ENCODE measurements at regions not wholly inside any gene's neighbourhood (a gene's known extent, or its start where the extent isn't known, plus 50 kb on each side); places are given as distances from the start of the nearest gene placed in this dataset.

DNA sequence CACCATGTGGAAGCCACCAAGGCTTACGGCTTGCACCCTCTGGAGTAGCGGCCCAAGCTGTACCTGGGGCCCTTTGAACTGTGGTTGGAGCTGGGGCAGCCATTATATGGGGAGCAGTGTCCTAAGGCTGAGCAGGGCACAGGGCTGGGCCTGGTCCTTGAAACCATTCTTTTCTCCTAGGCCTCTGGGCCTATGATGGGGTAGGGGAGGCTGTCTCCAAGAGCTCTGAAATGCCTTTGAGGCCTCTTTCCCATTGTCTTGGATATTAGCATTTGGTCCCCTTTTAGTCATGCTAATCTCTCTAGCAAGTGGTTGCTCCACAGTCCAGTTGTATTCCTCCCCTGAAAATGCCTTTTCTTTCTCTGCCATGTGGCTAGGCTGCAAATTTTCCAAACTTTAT, 96.4 kb upstream of the ARX start:
- Mint-ChIP-seq H3K4me3 (no peak overlapping the region), H3K27me3 (ENCODE audit: insufficient read depth, low read depth, poor library complexity) (peaks cover 8% of the 10 kb centered on the region), H3K9me3 (peaks cover 28% of the 10 kb centered on the region), H3K27ac (no peak overlapping the region), H3K4me1 (no peaks in the 10 kb centered on the region), H3K36me3 (ENCODE audit: low read depth) (peaks cover 24% of the 10 kb centered on the region)
- Histone ChIP-seq H3K4me2 (no peak overlapping the region), H3K79me2 (replicated peaks; ENCODE audit: insufficient read depth) (no peaks in the 10 kb centered on the region), H3K4me3 (no peak overlapping the region), H3K4me1 (ENCODE audit: insufficient read depth) (no peaks in the 10 kb centered on the region), H3K27ac (ENCODE audit: low read depth) (no peak overlapping the region), H3K36me3 (ENCODE audit: insufficient read depth) (no peaks in the 10 kb centered on the region), H4K20me1 (replicated peaks; ENCODE audit: insufficient read depth) (no peaks in the 10 kb centered on the region), H2AFZ (no peak overlapping the region), H3K27me3 (ENCODE audit: insufficient read depth) (no peaks in the 10 kb centered on the region), H3K9me2 (ENCODE audit: insufficient read depth) (no peaks in the 10 kb centered on the region), H3F3A (replicated peaks; ENCODE audit: low read depth) (no peaks in the 10 kb centered on the region)
- ATAC-seq (peak; percentile 31; the same call in 2 of the 3 replicates), DNase-seq (ENCODE audit: low spot score) (peak; percentile 29)
- no peak for TF ChIP-seq POLR2AphosphoS5 (IDR thresholded peaks at IDR 0.05; ENCODE audit: low read depth)
- no peak for TF ChIP-seq STAT1 (IDR thresholded peaks at IDR 0.05; ENCODE audit: unreplicated experiment)
- TF ChIP-seq ZNF331 (CRISPR knock-in tag; IDR thresholded peaks at IDR 0.05; ENCODE audit: low read depth): no peak
- TF ChIP-seq, protein P1, sequence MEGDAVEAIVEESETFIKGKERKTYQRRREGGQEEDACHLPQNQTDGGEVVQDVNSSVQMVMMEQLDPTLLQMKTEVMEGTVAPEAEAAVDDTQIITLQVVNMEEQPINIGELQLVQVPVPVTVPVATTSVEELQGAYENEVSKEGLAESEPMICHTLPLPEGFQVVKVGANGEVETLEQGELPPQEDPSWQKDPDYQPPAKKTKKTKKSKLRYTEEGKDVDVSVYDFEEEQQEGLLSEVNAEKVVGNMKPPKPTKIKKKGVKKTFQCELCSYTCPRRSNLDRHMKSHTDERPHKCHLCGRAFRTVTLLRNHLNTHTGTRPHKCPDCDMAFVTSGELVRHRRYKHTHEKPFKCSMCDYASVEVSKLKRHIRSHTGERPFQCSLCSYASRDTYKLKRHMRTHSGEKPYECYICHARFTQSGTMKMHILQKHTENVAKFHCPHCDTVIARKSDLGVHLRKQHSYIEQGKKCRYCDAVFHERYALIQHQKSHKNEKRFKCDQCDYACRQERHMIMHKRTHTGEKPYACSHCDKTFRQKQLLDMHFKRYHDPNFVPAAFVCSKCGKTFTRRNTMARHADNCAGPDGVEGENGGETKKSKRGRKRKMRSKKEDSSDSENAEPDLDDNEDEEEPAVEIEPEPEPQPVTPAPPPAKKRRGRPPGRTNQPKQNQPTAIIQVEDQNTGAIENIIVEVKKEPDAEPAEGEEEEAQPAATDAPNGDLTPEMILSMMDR (conservative IDR thresholded peaks at IDR 0.05; ENCODE audit: low read depth in 2 of 2): no peak
- TF ChIP-seq, protein P2, sequence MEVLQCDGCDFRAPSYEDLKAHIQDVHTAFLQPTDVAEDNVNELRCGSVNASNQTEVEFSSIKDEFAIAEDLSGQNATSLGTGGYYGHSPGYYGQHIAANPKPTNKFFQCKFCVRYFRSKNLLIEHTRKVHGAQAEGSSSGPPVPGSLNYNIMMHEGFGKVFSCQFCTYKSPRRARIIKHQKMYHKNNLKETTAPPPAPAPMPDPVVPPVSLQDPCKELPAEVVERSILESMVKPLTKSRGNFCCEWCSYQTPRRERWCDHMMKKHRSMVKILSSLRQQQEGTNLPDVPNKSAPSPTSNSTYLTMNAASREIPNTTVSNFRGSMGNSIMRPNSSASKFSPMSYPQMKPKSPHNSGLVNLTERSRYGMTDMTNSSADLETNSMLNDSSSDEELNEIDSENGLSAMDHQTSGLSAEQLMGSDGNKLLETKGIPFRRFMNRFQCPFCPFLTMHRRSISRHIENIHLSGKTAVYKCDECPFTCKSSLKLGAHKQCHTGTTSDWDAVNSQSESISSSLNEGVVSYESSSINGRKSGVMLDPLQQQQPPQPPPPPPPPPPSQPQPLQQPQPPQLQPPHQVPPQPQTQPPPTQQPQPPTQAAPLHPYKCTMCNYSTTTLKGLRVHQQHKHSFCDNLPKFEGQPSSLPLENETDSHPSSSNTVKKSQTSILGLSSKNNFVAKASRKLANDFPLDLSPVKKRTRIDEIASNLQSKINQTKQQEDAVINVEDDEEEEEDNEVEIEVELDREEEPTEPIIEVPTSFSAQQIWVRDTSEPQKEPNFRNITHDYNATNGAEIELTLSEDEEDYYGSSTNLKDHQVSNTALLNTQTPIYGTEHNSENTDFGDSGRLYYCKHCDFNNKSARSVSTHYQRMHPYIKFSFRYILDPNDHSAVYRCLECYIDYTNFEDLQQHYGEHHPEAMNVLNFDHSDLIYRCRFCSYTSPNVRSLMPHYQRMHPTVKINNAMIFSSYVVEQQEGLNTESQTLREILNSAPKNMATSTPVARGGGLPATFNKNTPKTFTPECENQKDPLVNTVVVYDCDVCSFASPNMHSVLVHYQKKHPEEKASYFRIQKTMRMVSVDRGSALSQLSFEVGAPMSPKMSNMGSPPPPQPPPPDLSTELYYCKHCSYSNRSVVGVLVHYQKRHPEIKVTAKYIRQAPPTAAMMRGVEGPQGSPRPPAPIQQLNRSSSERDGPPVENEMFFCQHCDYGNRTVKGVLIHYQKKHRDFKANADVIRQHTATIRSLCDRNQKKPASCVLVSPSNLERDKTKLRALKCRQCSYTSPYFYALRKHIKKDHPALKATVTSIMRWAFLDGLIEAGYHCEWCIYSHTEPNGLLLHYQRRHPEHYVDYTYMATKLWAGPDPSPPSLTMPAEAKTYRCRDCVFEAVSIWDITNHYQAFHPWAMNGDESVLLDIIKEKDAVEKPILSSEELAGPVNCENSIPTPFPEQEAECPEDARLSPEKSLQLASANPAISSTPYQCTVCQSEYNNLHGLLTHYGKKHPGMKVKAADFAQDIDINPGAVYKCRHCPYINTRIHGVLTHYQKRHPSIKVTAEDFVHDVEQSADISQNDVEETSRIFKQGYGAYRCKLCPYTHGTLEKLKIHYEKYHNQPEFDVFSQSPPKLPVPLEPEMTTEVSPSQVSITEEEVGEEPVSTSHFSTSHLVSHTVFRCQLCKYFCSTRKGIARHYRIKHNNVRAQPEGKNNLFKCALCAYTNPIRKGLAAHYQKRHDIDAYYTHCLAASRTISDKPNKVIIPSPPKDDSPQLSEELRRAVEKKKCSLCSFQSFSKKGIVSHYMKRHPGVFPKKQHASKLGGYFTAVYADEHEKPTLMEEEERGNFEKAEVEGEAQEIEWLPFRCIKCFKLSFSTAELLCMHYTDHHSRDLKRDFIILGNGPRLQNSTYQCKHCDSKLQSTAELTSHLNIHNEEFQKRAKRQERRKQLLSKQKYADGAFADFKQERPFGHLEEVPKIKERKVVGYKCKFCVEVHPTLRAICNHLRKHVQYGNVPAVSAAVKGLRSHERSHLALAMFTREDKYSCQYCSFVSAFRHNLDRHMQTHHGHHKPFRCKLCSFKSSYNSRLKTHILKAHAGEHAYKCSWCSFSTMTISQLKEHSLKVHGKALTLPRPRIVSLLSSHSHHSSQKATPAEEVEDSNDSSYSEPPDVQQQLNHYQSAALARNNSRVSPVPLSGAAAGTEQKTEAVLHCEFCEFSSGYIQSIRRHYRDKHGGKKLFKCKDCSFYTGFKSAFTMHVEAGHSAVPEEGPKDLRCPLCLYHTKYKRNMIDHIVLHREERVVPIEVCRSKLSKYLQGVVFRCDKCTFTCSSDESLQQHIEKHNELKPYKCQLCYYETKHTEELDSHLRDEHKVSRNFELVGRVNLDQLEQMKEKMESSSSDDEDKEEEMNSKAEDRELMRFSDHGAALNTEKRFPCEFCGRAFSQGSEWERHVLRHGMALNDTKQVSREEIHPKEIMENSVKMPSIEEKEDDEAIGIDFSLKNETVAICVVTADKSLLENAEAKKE (CRISPR knock-in tag; IDR thresholded peaks at IDR 0.05): no peak
- no peak for TF ChIP-seq CREB1 (CRISPR knock-in tag; IDR thresholded peaks at IDR 0.05; ENCODE audit: low read depth)
- TF ChIP-seq EZH2 (IDR thresholded peaks at IDR 0.05; ENCODE audit: low read depth, unreplicated experiment): no peak
- TF ChIP-seq ZNF114 (CRISPR knock-in tag; IDR thresholded peaks at IDR 0.05): no peak
- TF ChIP-seq, protein P3, sequence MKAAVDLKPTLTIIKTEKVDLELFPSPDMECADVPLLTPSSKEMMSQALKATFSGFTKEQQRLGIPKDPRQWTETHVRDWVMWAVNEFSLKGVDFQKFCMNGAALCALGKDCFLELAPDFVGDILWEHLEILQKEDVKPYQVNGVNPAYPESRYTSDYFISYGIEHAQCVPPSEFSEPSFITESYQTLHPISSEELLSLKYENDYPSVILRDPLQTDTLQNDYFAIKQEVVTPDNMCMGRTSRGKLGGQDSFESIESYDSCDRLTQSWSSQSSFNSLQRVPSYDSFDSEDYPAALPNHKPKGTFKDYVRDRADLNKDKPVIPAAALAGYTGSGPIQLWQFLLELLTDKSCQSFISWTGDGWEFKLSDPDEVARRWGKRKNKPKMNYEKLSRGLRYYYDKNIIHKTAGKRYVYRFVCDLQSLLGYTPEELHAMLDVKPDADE (IDR thresholded peaks at IDR 0.05): no peak
- TF ChIP-seq, protein P4, sequence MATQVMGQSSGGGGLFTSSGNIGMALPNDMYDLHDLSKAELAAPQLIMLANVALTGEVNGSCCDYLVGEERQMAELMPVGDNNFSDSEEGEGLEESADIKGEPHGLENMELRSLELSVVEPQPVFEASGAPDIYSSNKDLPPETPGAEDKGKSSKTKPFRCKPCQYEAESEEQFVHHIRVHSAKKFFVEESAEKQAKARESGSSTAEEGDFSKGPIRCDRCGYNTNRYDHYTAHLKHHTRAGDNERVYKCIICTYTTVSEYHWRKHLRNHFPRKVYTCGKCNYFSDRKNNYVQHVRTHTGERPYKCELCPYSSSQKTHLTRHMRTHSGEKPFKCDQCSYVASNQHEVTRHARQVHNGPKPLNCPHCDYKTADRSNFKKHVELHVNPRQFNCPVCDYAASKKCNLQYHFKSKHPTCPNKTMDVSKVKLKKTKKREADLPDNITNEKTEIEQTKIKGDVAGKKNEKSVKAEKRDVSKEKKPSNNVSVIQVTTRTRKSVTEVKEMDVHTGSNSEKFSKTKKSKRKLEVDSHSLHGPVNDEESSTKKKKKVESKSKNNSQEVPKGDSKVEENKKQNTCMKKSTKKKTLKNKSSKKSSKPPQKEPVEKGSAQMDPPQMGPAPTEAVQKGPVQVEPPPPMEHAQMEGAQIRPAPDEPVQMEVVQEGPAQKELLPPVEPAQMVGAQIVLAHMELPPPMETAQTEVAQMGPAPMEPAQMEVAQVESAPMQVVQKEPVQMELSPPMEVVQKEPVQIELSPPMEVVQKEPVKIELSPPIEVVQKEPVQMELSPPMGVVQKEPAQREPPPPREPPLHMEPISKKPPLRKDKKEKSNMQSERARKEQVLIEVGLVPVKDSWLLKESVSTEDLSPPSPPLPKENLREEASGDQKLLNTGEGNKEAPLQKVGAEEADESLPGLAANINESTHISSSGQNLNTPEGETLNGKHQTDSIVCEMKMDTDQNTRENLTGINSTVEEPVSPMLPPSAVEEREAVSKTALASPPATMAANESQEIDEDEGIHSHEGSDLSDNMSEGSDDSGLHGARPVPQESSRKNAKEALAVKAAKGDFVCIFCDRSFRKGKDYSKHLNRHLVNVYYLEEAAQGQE (IDR thresholded peaks at IDR 0.05; ENCODE audit: unreplicated experiment): no peak
